H1 (cell line): ENCODE measurements at regions not wholly inside any gene's neighbourhood (a gene's known extent, or its start where the extent isn't known, plus 50 kb on each side); places are given as distances from the start of the nearest gene placed in this dataset.

Experiments used
- CTBP2 ChIP-seq: IDR thresholded peaks from 2 replicates; pipeline ENCODE4 v1.7.0; 2011; ENCODE audit warnings: borderline replicate concordance, mild to moderate bottlenecking, moderate library complexity, mixed read lengths, low read length; ENCODE audit not compliant: insufficient read depth, insufficient read length
- EGR1 ChIP-seq: IDR thresholded peaks from 2 replicates; pipeline ENCODE4 v1.6.1; 2011; ENCODE audit warnings: low read depth, low read length, borderline replicate concordance
- GABPA ChIP-seq: IDR thresholded peaks from 2 replicates; pipeline ENCODE4 v1.6.1; 2011; ENCODE audit warnings: mild to moderate bottlenecking, low read length, moderate library complexity, borderline replicate concordance; ENCODE audit not compliant: insufficient read depth
- GTF2F1 ChIP-seq: IDR thresholded peaks from 2 replicates; pipeline ENCODE4 v1.6.1; 2012; ENCODE audit warnings: low read depth, low read length, improper control_type of control experiment, borderline replicate concordance
- HDAC2 ChIP-seq, 2 experiments: fragments of 300-600 bp in 1 of 2; sonication (generic) in 1 of 2; IDR thresholded peaks; 2 replicates each; pipeline ENCODE4 v1.6.1; 2011 to 2012; ENCODE audit warnings: low read depth in 2 of 2, low read length in 2 of 2, mild to moderate bottlenecking in 2 of 2, moderate library complexity in 2 of 2, borderline replicate concordance in 1 of 2, inconsistent platforms in 1 of 2
- JUND ChIP-seq: IDR thresholded peaks from 2 replicates; pipeline ENCODE4 v1.6.1; 2011; ENCODE audit warnings: mild to moderate bottlenecking, improper control_type of control experiment, low read length
- NRF1 ChIP-seq: IDR thresholded peaks from 2 replicates; pipeline ENCODE4 v1.6.1; 2011; ENCODE audit warnings: mild to moderate bottlenecking, low read depth, low read length, improper control_type of control experiment

GRCh38 chr6:140168365-140168764 is 793.9 kb upstream of the CITED2 start (continued):
- no peak for TF ChIP-seq JUND
- TF ChIP-seq GABPA = no peak
- no peak for TF ChIP-seq EGR1
- TF ChIP-seq CTBP2 = no peak
- TF ChIP-seq GTF2F1 = no peak
- TF ChIP-seq HDAC2 (IDR thresholded peaks at IDR 0.05; ENCODE audit: borderline replicate concordance in 1 of 2, low read depth in 2 of 2, low read length in 2 of 2) = no peak
- no peak for TF ChIP-seq NRF1
